ENCODE measurements at regions not wholly inside any gene's neighbourhood (a gene's known extent, or its start where the extent isn't known, plus 50 kb on each side); places are given as distances from the start of the nearest gene placed in this dataset.

DNA sequence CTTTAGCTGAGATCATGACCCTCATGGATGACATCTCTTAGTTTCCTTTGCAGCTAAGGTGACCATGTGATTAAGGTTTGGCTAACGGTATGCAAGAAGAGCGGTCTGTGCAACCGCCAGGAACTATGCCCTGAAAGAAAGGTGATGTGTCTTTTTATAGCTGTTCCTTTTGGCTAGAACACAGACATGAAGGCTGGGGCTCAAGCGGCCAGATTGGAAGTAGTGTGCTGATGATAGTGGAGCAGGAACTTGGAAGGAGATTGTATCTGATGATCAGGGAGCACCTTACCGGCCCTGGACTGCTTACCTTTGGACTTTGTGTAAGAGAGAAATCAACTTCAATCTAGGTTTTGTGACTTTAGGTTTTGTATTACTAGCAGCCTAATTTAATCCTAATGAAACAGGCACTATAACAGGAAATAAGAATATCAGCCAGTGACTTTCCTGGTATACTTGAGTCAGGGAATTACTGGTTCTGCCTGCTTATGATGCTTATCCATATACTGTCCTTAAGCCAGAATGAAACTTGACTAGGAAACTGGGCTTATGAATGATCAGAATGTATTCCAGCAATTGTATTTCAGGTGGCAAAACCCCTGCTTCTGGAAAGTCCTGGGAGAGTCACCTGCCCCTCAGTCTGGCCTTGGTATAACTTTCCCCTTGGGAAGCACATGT lies 164.3 kb upstream of the LRIG1 start:
- FAIRE-seq = no peak
- BruUV-seq (replicated peaks) = no TSS peak
- H2AFZ ChIP-seq (ENCODE audit: low read depth, low read length) = no peak overlapping the region
- WGBS (ENCODE audit: insufficient coverage, low coverage, missing lambda C conversion rate) = 2% methylated on average over 5 of the region's 5 CpGs
- no peak overlapping the region for H3K9ac ChIP-seq (ENCODE audit: insufficient read depth in 1 of 2, low read depth in 2 of 2, low read length in 2 of 2)
- in situ Hi-C loops (cut with MboI) (no loop called here), intact Hi-C loops (cut with micrococcal nuclease) (no loop called here)
- H3K4me3 ChIP-seq = no peak overlapping the region
- H3K9me1 ChIP-seq (ENCODE audit: control insufficient read depth, insufficient read depth, low read length) = no peaks in the 10 kb centered on the region
- no peaks in the 10 kb centered on the region for H3K36me3 ChIP-seq (ENCODE audit: control insufficient read depth, insufficient read depth, low read length)
- no peak for ATAC-seq
- no peaks in the 10 kb centered on the region for H3K9me3 ChIP-seq (replicated peaks; ENCODE audit: control insufficient read depth, insufficient read depth, low read depth, low read length)
- no peaks in the 10 kb centered on the region for H3K79me2 ChIP-seq (ENCODE audit: control insufficient read depth, insufficient read depth, low read length)
- H4K20me1 ChIP-seq (replicated peaks; ENCODE audit: control insufficient read depth, insufficient read depth, low read length) = no peaks in the 10 kb centered on the region
- H3K4me1 ChIP-seq (replicated peaks in 1 of 2; ENCODE audit: control insufficient read depth in 2 of 2, insufficient read depth in 2 of 2, low read length in 2 of 2) = no peaks in the 10 kb centered on the region
- H3K27me3 ChIP-seq (ENCODE audit: control insufficient read depth in 2 of 2, insufficient read depth in 2 of 2, low read length in 2 of 2) = no peaks in the 10 kb centered on the region
- TF ChIP-seq C11orf30 (IDR thresholded peaks at IDR 0.05; ENCODE audit: low read depth) (no peak), TOE1 (IDR thresholded peaks at IDR 0.05; ENCODE audit: borderline replicate concordance) (no peak), TOE1 (CRISPR knock-in tag; IDR thresholded peaks at IDR 0.05; ENCODE audit: borderline replicate concordance, low read depth) (no peak), CCAR2 (IDR thresholded peaks at IDR 0.05; ENCODE audit: low read depth, low read length) (no peak), RBM34 (IDR thresholded peaks at IDR 0.05; ENCODE audit: borderline replicate concordance, insufficient read depth, low read length) (no peak), POLR3A (IDR thresholded peaks at IDR 0.05; ENCODE audit: borderline replicate concordance, extremely low read depth, insufficient read depth, insufficient read length) (no peak), SRSF9 (IDR thresholded peaks at IDR 0.05; ENCODE audit: borderline replicate concordance, low read depth, low read length) (no peak), MEF2A (IDR thresholded peaks at IDR 0.05; ENCODE audit: control insufficient read depth, low read depth, low read length) (no peak), SAFB (IDR thresholded peaks at IDR 0.05; ENCODE audit: borderline replicate concordance, low read depth, low read length) (no peak), SMAD2 (IDR thresholded peaks at IDR 0.05; ENCODE audit: low read depth, low read length) (no peak), NR1H2 (CRISPR knock-in tag; IDR thresholded peaks at IDR 0.05) (no peak), NEUROD1 (IDR thresholded peaks at IDR 0.05; ENCODE audit: borderline replicate concordance, low read depth, low read length, partially characterized antibody) (no peak), CXXC5 (CRISPR knock-in tag; IDR thresholded peaks at IDR 0.05) (no peak)
- TF ChIP-seq, protein P1, sequence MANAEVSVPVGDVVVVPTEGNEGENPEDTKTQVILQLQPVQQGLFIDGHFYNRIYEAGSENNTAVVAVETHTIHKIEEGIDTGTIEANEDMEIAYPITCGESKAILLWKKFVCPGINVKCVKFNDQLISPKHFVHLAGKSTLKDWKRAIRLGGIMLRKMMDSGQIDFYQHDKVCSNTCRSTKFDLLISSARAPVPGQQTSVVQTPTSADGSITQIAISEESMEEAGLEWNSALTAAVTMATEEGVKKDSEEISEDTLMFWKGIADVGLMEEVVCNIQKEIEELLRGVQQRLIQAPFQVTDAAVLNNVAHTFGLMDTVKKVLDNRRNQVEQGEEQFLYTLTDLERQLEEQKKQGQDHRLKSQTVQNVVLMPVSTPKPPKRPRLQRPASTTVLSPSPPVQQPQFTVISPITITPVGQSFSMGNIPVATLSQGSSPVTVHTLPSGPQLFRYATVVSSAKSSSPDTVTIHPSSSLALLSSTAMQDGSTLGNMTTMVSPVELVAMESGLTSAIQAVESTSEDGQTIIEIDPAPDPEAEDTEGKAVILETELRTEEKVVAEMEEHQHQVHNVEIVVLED (CRISPR knock-in tag; IDR thresholded peaks at IDR 0.05) = no peak
- TF ChIP-seq, protein P2, sequence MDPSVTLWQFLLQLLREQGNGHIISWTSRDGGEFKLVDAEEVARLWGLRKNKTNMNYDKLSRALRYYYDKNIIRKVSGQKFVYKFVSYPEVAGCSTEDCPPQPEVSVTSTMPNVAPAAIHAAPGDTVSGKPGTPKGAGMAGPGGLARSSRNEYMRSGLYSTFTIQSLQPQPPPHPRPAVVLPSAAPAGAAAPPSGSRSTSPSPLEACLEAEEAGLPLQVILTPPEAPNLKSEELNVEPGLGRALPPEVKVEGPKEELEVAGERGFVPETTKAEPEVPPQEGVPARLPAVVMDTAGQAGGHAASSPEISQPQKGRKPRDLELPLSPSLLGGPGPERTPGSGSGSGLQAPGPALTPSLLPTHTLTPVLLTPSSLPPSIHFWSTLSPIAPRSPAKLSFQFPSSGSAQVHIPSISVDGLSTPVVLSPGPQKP (CRISPR knock-in tag; IDR thresholded peaks at IDR 0.05) = no peak
- TF ChIP-seq, protein P3, sequence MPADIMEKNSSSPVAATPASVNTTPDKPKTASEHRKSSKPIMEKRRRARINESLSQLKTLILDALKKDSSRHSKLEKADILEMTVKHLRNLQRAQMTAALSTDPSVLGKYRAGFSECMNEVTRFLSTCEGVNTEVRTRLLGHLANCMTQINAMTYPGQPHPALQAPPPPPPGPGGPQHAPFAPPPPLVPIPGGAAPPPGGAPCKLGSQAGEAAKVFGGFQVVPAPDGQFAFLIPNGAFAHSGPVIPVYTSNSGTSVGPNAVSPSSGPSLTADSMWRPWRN (IDR thresholded peaks at IDR 0.05; ENCODE audit: low read depth) = no peak
- TF ChIP-seq, protein P4, sequence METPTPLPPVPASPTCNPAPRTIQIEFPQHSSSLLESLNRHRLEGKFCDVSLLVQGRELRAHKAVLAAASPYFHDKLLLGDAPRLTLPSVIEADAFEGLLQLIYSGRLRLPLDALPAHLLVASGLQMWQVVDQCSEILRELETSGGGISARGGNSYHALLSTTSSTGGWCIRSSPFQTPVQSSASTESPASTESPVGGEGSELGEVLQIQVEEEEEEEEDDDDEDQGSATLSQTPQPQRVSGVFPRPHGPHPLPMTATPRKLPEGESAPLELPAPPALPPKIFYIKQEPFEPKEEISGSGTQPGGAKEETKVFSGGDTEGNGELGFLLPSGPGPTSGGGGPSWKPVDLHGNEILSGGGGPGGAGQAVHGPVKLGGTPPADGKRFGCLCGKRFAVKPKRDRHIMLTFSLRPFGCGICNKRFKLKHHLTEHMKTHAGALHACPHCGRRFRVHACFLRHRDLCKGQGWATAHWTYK (CRISPR knock-in tag; IDR thresholded peaks at IDR 0.05) = no peak
- H3K4me2 ChIP-seq (ENCODE audit: insufficient read depth, low read length) = no peak overlapping the region
- CTCF ChIA-PET (ENCODE audit: low intra/inter-chr PET ratio) = no interaction called here
- no peak overlapping the region for H3K27ac ChIP-seq (ENCODE audit: extremely low read depth, low read depth, low read length)
- DNase-seq (ENCODE audit: extremely low read depth in 1 of 4, low spot score in 3 of 4) = no peak
- POLR2A ChIA-PET = no interaction called here
